ENCODE measurements at regions not wholly inside any gene's neighbourhood (a gene's known extent, or its start where the extent isn't known, plus 50 kb on each side); places are given as distances from the start of the nearest gene placed in this dataset.

GRCh38 chr12:82027612-82028011, 268.5 kb upstream of the PPFIA2 start:
- Histone ChIP-seq H3K4me3 (no peak overlapping the region), H3K27me3 (no peaks in the 10 kb centered on the region), H3K9me3 (no peaks in the 10 kb centered on the region), H3K9ac (no peak overlapping the region), H3K4me1 (no peaks in the 10 kb centered on the region), H3K36me3 (no peaks in the 10 kb centered on the region), H4K20me1 (no peaks in the 10 kb centered on the region), H3K27ac (no peak overlapping the region), H3K4me2 (no peak overlapping the region)
- TF ChIP-seq Cebpa-rat (IDR thresholded peaks at IDR 0.05) = no peak

GRCh38 chr12:82025462-82025861, 266.3 kb upstream of the PPFIA2 start:
- Histone ChIP-seq H3K27me3 (no peaks in the 10 kb centered on the region), H3K36me3 (no peaks in the 10 kb centered on the region), H3K4me2 (no peak overlapping the region), H3K4me3 (no peak overlapping the region), H3K27ac (no peak overlapping the region), H3K9me3 (no peaks in the 10 kb centered on the region), H4K20me1 (no peaks in the 10 kb centered on the region), H3K9ac (no peak overlapping the region), H3K4me1 (no peaks in the 10 kb centered on the region)
- no peak for TF ChIP-seq Cebpa-rat (IDR thresholded peaks at IDR 0.05)

GRCh38 chr12:82019533-82019932, 260.4 kb upstream of the PPFIA2 start:
- Histone ChIP-seq H3K9me3 (peaks cover 18% of the 10 kb centered on the region), H3K27me3 (no peaks in the 10 kb centered on the region), H3K9ac (no peak overlapping the region), H3K4me1 (no peaks in the 10 kb centered on the region), H3K36me3 (no peaks in the 10 kb centered on the region), H3K4me2 (no peak overlapping the region), H3K4me3 (no peak overlapping the region), H4K20me1 (no peaks in the 10 kb centered on the region), H3K27ac (no peak overlapping the region)
- no peak for TF ChIP-seq Cebpa-rat (IDR thresholded peaks at IDR 0.05)

- Histone ChIP-seq H3K9ac (no peak overlapping the region), H4K20me1 (no peaks in the 10 kb centered on the region), H3K27ac (no peak overlapping the region), H3K4me2 (no peak overlapping the region), H3K36me3 (no peaks in the 10 kb centered on the region), H3K4me3 (no peak overlapping the region), H3K4me1 (no peaks in the 10 kb centered on the region), H3K27me3 (no peaks in the 10 kb centered on the region), H3K9me3 (peaks cover 18% of the 10 kb centered on the region)
- no peak for TF ChIP-seq Cebpa-rat (IDR thresholded peaks at IDR 0.05)
Measured at GRCh38 chr12:82015623-82016347, 256.6 kb upstream of the PPFIA2 start.

GRCh38 chr12:82012176-82012575, 253.0 kb upstream of the PPFIA2 start:
- no peak for TF ChIP-seq Cebpa-rat (IDR thresholded peaks at IDR 0.05)
- H3K27me3 ChIP-seq = no peaks in the 10 kb centered on the region
- H4K20me1 ChIP-seq = no peaks in the 10 kb centered on the region
- no peak overlapping the region for H3K4me2 ChIP-seq
- no peak overlapping the region for H3K9ac ChIP-seq
- H3K4me1 ChIP-seq = no peaks in the 10 kb centered on the region
- no peaks in the 10 kb centered on the region for H3K36me3 ChIP-seq
- H3K4me3 ChIP-seq = no peak overlapping the region
- no peak overlapping the region for H3K27ac ChIP-seq
- no peaks in the 10 kb centered on the region for H3K9me3 ChIP-seq

- Histone ChIP-seq H3K36me3 (no peaks in the 10 kb centered on the region), H3K4me1 (no peaks in the 10 kb centered on the region), H3K27ac (no peak overlapping the region), H4K20me1 (no peaks in the 10 kb centered on the region), H3K27me3 (no peaks in the 10 kb centered on the region), H3K9me3 (no peaks in the 10 kb centered on the region), H3K4me2 (no peak overlapping the region), H3K9ac (no peak overlapping the region), H3K4me3 (no peak overlapping the region)
- no peak for TF ChIP-seq Cebpa-rat (IDR thresholded peaks at IDR 0.05)
Measured at GRCh38 chr12:82009524-82009923, 250.4 kb upstream of the PPFIA2 start.

GRCh38 chr12:82008251-82008650, 249.1 kb upstream of the PPFIA2 start:
- H3K4me2 ChIP-seq = no peak overlapping the region
- no peaks in the 10 kb centered on the region for H3K36me3 ChIP-seq
- H3K27me3 ChIP-seq = no peaks in the 10 kb centered on the region
- no peak overlapping the region for H3K4me3 ChIP-seq
- H3K27ac ChIP-seq = no peak overlapping the region
- H4K20me1 ChIP-seq = no peaks in the 10 kb centered on the region
- no peak overlapping the region for H3K9ac ChIP-seq
- no peak for TF ChIP-seq Cebpa-rat (IDR thresholded peaks at IDR 0.05)
- no peaks in the 10 kb centered on the region for H3K9me3 ChIP-seq
- no peaks in the 10 kb centered on the region for H3K4me1 ChIP-seq

GRCh38 chr12:81998761-81999378, 239.7 kb upstream of the PPFIA2 start:
- Histone ChIP-seq H3K9ac (no peak overlapping the region), H4K20me1 (no peaks in the 10 kb centered on the region), H3K4me1 (no peaks in the 10 kb centered on the region), H3K36me3 (no peaks in the 10 kb centered on the region), H3K4me3 (no peak overlapping the region), H3K27me3 (no peaks in the 10 kb centered on the region), H3K4me2 (no peak overlapping the region), H3K9me3 (peaks cover 17% of the 10 kb centered on the region), H3K27ac (no peak overlapping the region)
- TF ChIP-seq Cebpa-rat (IDR thresholded peaks at IDR 0.05) = no peak

- H3K9ac ChIP-seq = no peak overlapping the region
- H3K27me3 ChIP-seq = no peaks in the 10 kb centered on the region
- H3K36me3 ChIP-seq = no peaks in the 10 kb centered on the region
- H3K27ac ChIP-seq = no peak overlapping the region
- no peak overlapping the region for H3K4me2 ChIP-seq
- H3K4me3 ChIP-seq = no peak overlapping the region
- no peaks in the 10 kb centered on the region for H3K4me1 ChIP-seq
- no peaks in the 10 kb centered on the region for H4K20me1 ChIP-seq
- TF ChIP-seq Cebpa-rat (IDR thresholded peaks at IDR 0.05) = no peak
- H3K9me3 ChIP-seq = peaks cover 4% of the 10 kb centered on the region
Measured at GRCh38 chr12:81992461-81992860, 233.3 kb upstream of the PPFIA2 start.

- Histone ChIP-seq H3K27ac (no peak overlapping the region), H3K36me3 (no peaks in the 10 kb centered on the region), H3K4me3 (no peak overlapping the region), H3K9me3 (no peaks in the 10 kb centered on the region), H3K4me1 (no peaks in the 10 kb centered on the region), H3K27me3 (no peaks in the 10 kb centered on the region), H3K9ac (no peak overlapping the region), H4K20me1 (no peaks in the 10 kb centered on the region), H3K4me2 (no peak overlapping the region)
- TF ChIP-seq Cebpa-rat (IDR thresholded peaks at IDR 0.05) = no peak
Measured at GRCh38 chr12:81991868-81992267, 232.7 kb upstream of the PPFIA2 start.
